ENCODE measurements at regions not wholly inside any gene's neighbourhood (a gene's known extent, or its start where the extent isn't known, plus 50 kb on each side); places are given as distances from the start of the nearest gene placed in this dataset.

DNA sequence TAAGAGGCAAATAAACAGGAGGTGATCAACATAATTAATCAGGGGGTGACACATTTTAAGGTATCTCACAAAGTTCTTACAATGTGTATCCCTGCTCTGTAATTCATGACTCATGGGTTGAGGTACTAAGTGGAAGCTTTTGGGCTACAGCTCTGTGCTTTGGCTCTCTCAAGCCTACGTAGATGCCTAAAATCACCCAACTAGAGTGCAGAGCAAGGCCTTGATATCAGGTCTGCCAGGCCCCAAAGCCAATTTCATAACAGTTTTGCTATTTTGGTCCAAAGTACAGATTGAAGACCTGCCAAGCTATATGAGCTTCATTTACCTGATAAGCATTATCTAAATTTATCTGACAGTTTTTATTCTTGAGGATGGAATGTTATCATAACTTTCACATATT, 175.3 kb upstream of the BET1 start:
- H3K4me1 Mint-ChIP-seq = peaks cover 13% of the 10 kb centered on the region
- Histone ChIP-seq H3K27ac (ENCODE audit: low read depth in 1 of 2, low read length in 2 of 2) (no peak overlapping the region), H4K20me1 (ENCODE audit: insufficient read depth, low read length) (no peaks in the 10 kb centered on the region), H3K36me3 (replicated peaks in 1 of 2; ENCODE audit: control insufficient read depth in 1 of 2, insufficient read depth in 2 of 2, low read length in 2 of 2) (no peaks in the 10 kb centered on the region), H3K4me3 (replicated peaks in 1 of 3; ENCODE audit: low read depth in 2 of 3, low read length in 3 of 3) (no peak overlapping the region), H3K9ac (ENCODE audit: insufficient read depth, low read length, poor library complexity, severe bottlenecking) (no peak overlapping the region), H3K4me2 (replicated peaks; ENCODE audit: extremely low read depth, low read length, poor library complexity, severe bottlenecking) (no peak overlapping the region), H3K4me1 (ENCODE audit: control insufficient read depth in 1 of 2, insufficient read depth in 2 of 2, low read length in 2 of 2) (peaks cover 0 to 4% of the 10 kb centered on the region in 2 donors), H3K27me3 (ENCODE audit: control insufficient read depth in 2 of 2, insufficient read depth in 2 of 2, low read length in 2 of 2) (no peaks in the 10 kb centered on the region), H3K9me3 (replicated peaks in 1 of 2; ENCODE audit: control insufficient read depth in 1 of 2, insufficient read depth in 1 of 2, low read length in 2 of 2) (no peaks in the 10 kb centered on the region), H2AFZ (ENCODE audit: insufficient read depth, low read depth, low read length, poor library complexity, severe bottlenecking) (no peak overlapping the region), H3K79me2 (ENCODE audit: insufficient read depth, low read length) (no peaks in the 10 kb centered on the region)
- DNase-seq = no peak
- no peaks in the 10 kb centered on the region for H3K36me3 Mint-ChIP-seq
- H3K27ac Mint-ChIP-seq = no peak overlapping the region
- 80% methylated on average over 1 of the region's 1 CpG for WGBS (ENCODE audit: insufficient coverage)
- intact Hi-C loops (cut with micrococcal nuclease) = no loop called here
- no peaks in the 10 kb centered on the region for H3K27me3 Mint-ChIP-seq (ENCODE audit: low read depth in 3 of 3)
- TF ChIP-seq, protein P1, sequence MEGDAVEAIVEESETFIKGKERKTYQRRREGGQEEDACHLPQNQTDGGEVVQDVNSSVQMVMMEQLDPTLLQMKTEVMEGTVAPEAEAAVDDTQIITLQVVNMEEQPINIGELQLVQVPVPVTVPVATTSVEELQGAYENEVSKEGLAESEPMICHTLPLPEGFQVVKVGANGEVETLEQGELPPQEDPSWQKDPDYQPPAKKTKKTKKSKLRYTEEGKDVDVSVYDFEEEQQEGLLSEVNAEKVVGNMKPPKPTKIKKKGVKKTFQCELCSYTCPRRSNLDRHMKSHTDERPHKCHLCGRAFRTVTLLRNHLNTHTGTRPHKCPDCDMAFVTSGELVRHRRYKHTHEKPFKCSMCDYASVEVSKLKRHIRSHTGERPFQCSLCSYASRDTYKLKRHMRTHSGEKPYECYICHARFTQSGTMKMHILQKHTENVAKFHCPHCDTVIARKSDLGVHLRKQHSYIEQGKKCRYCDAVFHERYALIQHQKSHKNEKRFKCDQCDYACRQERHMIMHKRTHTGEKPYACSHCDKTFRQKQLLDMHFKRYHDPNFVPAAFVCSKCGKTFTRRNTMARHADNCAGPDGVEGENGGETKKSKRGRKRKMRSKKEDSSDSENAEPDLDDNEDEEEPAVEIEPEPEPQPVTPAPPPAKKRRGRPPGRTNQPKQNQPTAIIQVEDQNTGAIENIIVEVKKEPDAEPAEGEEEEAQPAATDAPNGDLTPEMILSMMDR (IDR thresholded peaks at IDR 0.05) = no peak
- H3K4me3 Mint-ChIP-seq = no peak overlapping the region
- peaks cover 0 to 2% (median 0%) of the 10 kb centered on the region in 7 donors for H3K9me3 Mint-ChIP-seq

DNA sequence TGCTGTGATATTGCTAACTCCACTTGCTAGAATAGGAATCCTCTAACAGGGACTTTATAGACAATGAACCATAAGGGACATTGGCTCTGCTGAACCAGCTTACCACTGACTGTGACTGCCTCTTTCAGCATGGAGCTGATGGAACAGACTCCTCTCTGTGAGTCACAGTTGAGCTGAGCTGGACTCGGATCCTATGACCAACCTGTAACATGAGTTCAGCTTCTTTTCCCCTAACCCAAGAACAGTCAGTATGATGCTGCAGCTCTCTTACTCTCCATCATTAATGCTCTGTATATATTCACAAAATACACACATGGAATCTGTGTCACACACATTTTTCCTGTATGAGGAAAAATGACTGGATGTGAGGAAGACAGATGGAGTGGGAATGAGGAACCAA, 177.9 kb upstream of the BET1 start:
- DNase-seq = peak in 1 of 3 donors; percentile 5
- Histone ChIP-seq H3K9ac (ENCODE audit: insufficient read depth, low read length, poor library complexity, severe bottlenecking) (no peak overlapping the region), H3K27me3 (ENCODE audit: control insufficient read depth in 2 of 2, insufficient read depth in 2 of 2, low read length in 2 of 2) (no peaks in the 10 kb centered on the region), H3K79me2 (ENCODE audit: insufficient read depth, low read length) (no peaks in the 10 kb centered on the region), H3K4me3 (replicated peaks in 1 of 3; ENCODE audit: low read depth in 2 of 3, low read length in 3 of 3) (no peak overlapping the region), H4K20me1 (ENCODE audit: insufficient read depth, low read length) (no peaks in the 10 kb centered on the region), H3K4me1 (ENCODE audit: control insufficient read depth in 1 of 2, insufficient read depth in 2 of 2, low read length in 2 of 2) (peaks cover 0 to 4% of the 10 kb centered on the region in 2 donors), H3K4me2 (replicated peaks; ENCODE audit: extremely low read depth, low read length, poor library complexity, severe bottlenecking) (no peak overlapping the region), H2AFZ (ENCODE audit: insufficient read depth, low read depth, low read length, poor library complexity, severe bottlenecking) (no peak overlapping the region), H3K27ac (ENCODE audit: low read depth in 1 of 2, low read length in 2 of 2) (no peak overlapping the region), H3K36me3 (replicated peaks in 1 of 2; ENCODE audit: control insufficient read depth in 1 of 2, insufficient read depth in 2 of 2, low read length in 2 of 2) (no peaks in the 10 kb centered on the region), H3K9me3 (replicated peaks in 1 of 2; ENCODE audit: control insufficient read depth in 1 of 2, insufficient read depth in 1 of 2, low read length in 2 of 2) (no peaks in the 10 kb centered on the region)
- WGBS (ENCODE audit: insufficient coverage) = no CpG with 5 or more reads among the region's 1 CpG
- H3K4me3 Mint-ChIP-seq = no peak overlapping the region
- peaks cover 13% of the 10 kb centered on the region for H3K4me1 Mint-ChIP-seq
- H3K9me3 Mint-ChIP-seq = peaks cover 0 to 2% (median 0%) of the 10 kb centered on the region in 7 donors
- no peaks in the 10 kb centered on the region for H3K36me3 Mint-ChIP-seq
- TF ChIP-seq, protein P1 (IDR thresholded peaks at IDR 0.05) = no peak
- no peak overlapping the region for H3K27ac Mint-ChIP-seq
- H3K27me3 Mint-ChIP-seq (ENCODE audit: low read depth in 3 of 3) = no peaks in the 10 kb centered on the region
- intact Hi-C loops (cut with micrococcal nuclease) = no loop called here

Measured in CD14-positive monocyte (primary cell).